ENCODE measurements at regions not wholly inside any gene's neighbourhood (a gene's known extent, or its start where the extent isn't known, plus 50 kb on each side); places are given as distances from the start of the nearest gene placed in this dataset.

DNA sequence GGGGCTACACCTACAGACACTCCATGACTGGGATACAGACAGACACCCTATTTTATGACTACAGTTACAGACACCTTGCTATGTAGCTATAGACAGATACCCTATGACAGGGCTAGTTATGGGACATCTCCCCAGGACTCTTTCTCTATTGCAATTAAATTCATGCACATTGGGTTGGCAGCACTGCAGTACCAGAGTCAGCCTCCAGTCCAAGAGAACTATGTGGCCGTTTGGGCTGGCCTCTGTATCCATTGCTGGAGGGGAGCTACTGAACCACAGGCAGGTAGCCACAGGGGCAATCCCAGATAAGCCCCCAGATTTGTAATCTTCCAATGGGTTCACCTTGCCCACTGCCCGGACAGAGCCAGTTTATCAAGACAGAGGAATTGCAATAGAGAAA, 108.4 kb upstream of the SPATA16 start:
- no peak for ATAC-seq (ENCODE audit: poor library complexity)

DNA sequence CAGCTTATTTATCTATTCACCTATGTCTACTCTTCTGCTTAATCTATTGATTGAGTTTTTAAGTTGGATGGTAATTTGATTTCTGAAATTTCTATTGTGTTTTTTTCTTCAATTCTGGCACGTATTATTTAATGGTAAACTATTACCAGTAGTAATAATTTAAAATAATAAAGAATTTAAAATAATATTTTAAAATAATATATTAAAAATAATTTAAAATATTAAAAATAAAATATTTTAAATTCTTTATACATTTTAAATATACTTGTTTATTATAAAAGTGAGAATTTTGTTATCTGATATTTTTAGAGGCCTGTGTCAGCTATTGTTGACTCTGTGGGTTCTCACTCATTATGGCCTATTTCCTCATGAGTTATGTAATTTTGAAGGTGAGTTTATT, 100.7 kb upstream of the SPATA16 start:
- no peaks in the 10 kb centered on the region for H3K36me3 ChIP-seq (ENCODE audit: insufficient read depth, low read length)
- DNase-seq (no peak), ATAC-seq (ENCODE audit: poor library complexity) (no peak)
- no peaks in the 10 kb centered on the region for H3K27me3 ChIP-seq (ENCODE audit: control insufficient read depth in 1 of 2, insufficient read depth in 2 of 2, low read length in 2 of 2)
- no peaks in the 10 kb centered on the region for H3K27me3 Mint-ChIP-seq
- H3K4me3 Mint-ChIP-seq = no peak overlapping the region
- no peaks in the 10 kb centered on the region for H3K9me3 ChIP-seq (ENCODE audit: control insufficient read depth in 1 of 2, insufficient read depth in 1 of 2, low read length in 2 of 2)
- no peaks in the 10 kb centered on the region for H3K36me3 Mint-ChIP-seq (ENCODE audit: low read depth)
- TF ChIP-seq, protein P1, sequence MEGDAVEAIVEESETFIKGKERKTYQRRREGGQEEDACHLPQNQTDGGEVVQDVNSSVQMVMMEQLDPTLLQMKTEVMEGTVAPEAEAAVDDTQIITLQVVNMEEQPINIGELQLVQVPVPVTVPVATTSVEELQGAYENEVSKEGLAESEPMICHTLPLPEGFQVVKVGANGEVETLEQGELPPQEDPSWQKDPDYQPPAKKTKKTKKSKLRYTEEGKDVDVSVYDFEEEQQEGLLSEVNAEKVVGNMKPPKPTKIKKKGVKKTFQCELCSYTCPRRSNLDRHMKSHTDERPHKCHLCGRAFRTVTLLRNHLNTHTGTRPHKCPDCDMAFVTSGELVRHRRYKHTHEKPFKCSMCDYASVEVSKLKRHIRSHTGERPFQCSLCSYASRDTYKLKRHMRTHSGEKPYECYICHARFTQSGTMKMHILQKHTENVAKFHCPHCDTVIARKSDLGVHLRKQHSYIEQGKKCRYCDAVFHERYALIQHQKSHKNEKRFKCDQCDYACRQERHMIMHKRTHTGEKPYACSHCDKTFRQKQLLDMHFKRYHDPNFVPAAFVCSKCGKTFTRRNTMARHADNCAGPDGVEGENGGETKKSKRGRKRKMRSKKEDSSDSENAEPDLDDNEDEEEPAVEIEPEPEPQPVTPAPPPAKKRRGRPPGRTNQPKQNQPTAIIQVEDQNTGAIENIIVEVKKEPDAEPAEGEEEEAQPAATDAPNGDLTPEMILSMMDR (IDR thresholded peaks at IDR 0.05) = no peak
- ChIA-PET CTCF (no interaction called here), POLR2A (no interaction called here)
- H3K9me3 Mint-ChIP-seq = no peaks in the 10 kb centered on the region
- no peaks in the 10 kb centered on the region for H3K4me1 ChIP-seq (ENCODE audit: insufficient read depth, low read length)
- no peak overlapping the region for H3K27ac Mint-ChIP-seq
- H3K4me3 ChIP-seq (ENCODE audit: low read length) = no peak overlapping the region
- no peak overlapping the region for H3K27ac ChIP-seq (ENCODE audit: low read depth in 1 of 2, low read length in 2 of 2)
- intact Hi-C loops (cut with DNase I, micrococcal nuclease) = no loop called here
- no peaks in the 10 kb centered on the region for H3K4me1 Mint-ChIP-seq (ENCODE audit: low read depth)

More for the DNA sequence above, 108.4 kb upstream of the SPATA16 start:
- intact Hi-C loops (cut with DNase I, micrococcal nuclease) = no loop called here
- Mint-ChIP-seq H3K27me3 (no peaks in the 10 kb centered on the region), H3K4me3 (no peak overlapping the region), H3K36me3 (ENCODE audit: low read depth) (no peaks in the 10 kb centered on the region), H3K4me1 (ENCODE audit: low read depth) (no peaks in the 10 kb centered on the region), H3K9me3 (peaks cover 5% of the 10 kb centered on the region), H3K27ac (no peak overlapping the region)
- H3K36me3 ChIP-seq (ENCODE audit: insufficient read depth, low read length) = no peaks in the 10 kb centered on the region
- ChIA-PET POLR2A (no interaction called here), CTCF (no interaction called here)
- H3K9me3 ChIP-seq (ENCODE audit: control insufficient read depth in 1 of 2, insufficient read depth in 1 of 2, low read length in 2 of 2) = no peaks in the 10 kb centered on the region
- H3K27me3 ChIP-seq (ENCODE audit: control insufficient read depth in 1 of 2, insufficient read depth in 2 of 2, low read length in 2 of 2) = no peaks in the 10 kb centered on the region
- H3K27ac ChIP-seq (ENCODE audit: low read depth in 1 of 2, low read length in 2 of 2) = no peak overlapping the region
- no peak overlapping the region for H3K4me3 ChIP-seq (ENCODE audit: low read length)
- no peaks in the 10 kb centered on the region for H3K4me1 ChIP-seq (ENCODE audit: insufficient read depth, low read length)
- DNase-seq = no peak
- TF ChIP-seq, protein P1 (IDR thresholded peaks at IDR 0.05) = no peak

DNA sequence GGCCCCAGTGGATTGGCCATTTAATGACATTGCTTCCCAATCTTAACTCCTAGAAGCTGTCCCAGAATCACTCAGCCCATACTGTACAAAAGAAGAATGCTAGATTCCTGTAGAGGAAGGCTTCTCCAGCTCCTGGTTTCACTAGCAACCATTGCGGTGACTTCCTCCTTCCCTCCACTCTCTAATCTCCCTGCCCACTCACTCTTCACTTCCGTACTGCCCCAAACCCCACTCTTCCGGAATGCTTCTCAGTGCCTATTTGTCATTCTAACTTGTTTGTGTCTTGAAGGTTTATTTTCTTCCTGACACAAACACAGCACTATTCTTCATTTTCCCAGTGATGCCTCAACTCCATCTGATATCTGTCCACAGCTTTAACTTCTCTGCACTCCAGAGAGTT, 97.1 kb upstream of the SPATA16 start:
- peaks cover 0 to 2% of the 10 kb centered on the region in 2 experiments for H3K9me3 ChIP-seq (ENCODE audit: control insufficient read depth in 1 of 2, insufficient read depth in 1 of 2, low read length in 2 of 2)
- DNase-seq = no peak
- H3K36me3 ChIP-seq (ENCODE audit: insufficient read depth, low read length) = no peaks in the 10 kb centered on the region
- Mint-ChIP-seq H3K9me3 (no peaks in the 10 kb centered on the region), H3K27me3 (no peaks in the 10 kb centered on the region), H3K36me3 (ENCODE audit: low read depth) (no peaks in the 10 kb centered on the region), H3K27ac (no peak overlapping the region), H3K4me1 (ENCODE audit: low read depth) (no peaks in the 10 kb centered on the region), H3K4me3 (no peak overlapping the region)
- intact Hi-C loops (cut with DNase I, micrococcal nuclease) = no loop called here
- H3K27me3 ChIP-seq (ENCODE audit: control insufficient read depth in 1 of 2, insufficient read depth in 2 of 2, low read length in 2 of 2) = no peaks in the 10 kb centered on the region
- CTCF ChIA-PET = no interaction called here
- H3K4me3 ChIP-seq (ENCODE audit: low read length) = no peak overlapping the region
- TF ChIP-seq, protein P1 (IDR thresholded peaks at IDR 0.05) = no peak
- no peaks in the 10 kb centered on the region for H3K4me1 ChIP-seq (ENCODE audit: insufficient read depth, low read length)
- H3K27ac ChIP-seq (ENCODE audit: low read depth in 1 of 2, low read length in 2 of 2) = no peak overlapping the region
- ATAC-seq (ENCODE audit: poor library complexity) = no peak
- POLR2A ChIA-PET = no interaction called here
